GM23248 (cell line): ENCODE measurements at regions not wholly inside any gene's neighbourhood (a gene's known extent, or its start where the extent isn't known, plus 50 kb on each side); places are given as distances from the start of the nearest gene placed in this dataset.

Experiments
- EZH2 ChIP-seq: fragments of 200-600 bp; sonication (generic); IDR thresholded peaks from 2 replicates; pipeline ENCODE4 v1.6.1; 2018; ENCODE audit warnings: antibody characterized with exemption, mild to moderate bottlenecking; ENCODE audit not compliant: insufficient read depth, poor library complexity, severe bottlenecking
- EZH2phosphoT487 ChIP-seq: fragments of 200-600 bp; sonication (generic); IDR thresholded peaks from 2 replicates; pipeline ENCODE4 v1.6.1; 2018; ENCODE audit warnings: antibody characterized with exemption, moderate library complexity, mild to moderate bottlenecking, low read depth; ENCODE audit not compliant: insufficient read depth

GRCh38 chr2:2660789-2661355, 329.8 kb upstream of the MYT1L start:
- TF ChIP-seq EZH2, result no peak
- no peak for TF ChIP-seq EZH2phosphoT487
